Skeletal muscle satellite cell (primary cell): ENCODE measurements at regions not wholly inside any gene's neighbourhood (a gene's known extent, or its start where the extent isn't known, plus 50 kb on each side); places are given as distances from the start of the nearest gene placed in this dataset.

Experiments used
- H3K27me3 ChIP-seq: 2 replicates; pipeline ENCODE4 v1.7.0; 2013; ENCODE audit warnings: low read length; ENCODE audit not compliant: control insufficient read depth, insufficient read depth
- H3K36me3 ChIP-seq: 2 replicates; pipeline ENCODE4 v1.7.0; 2013; ENCODE audit warnings: mild to moderate bottlenecking, control low read depth, low read length; ENCODE audit not compliant: insufficient read depth
- H3K4me1 ChIP-seq: 2 replicates; pipeline ENCODE4 v1.7.0; 2013; ENCODE audit warnings: low read length; ENCODE audit not compliant: control insufficient read depth, insufficient read depth
- H3K4me2 ChIP-seq: 2 replicates; pipeline ENCODE4 v1.7.0; 2013; ENCODE audit warnings: mild to moderate bottlenecking, low read length
- H3K4me3 ChIP-seq: 2 replicates; pipeline ENCODE4 v1.7.0; 2013; ENCODE audit warnings: low read length
- H3K9ac ChIP-seq: 2 replicates; pipeline ENCODE4 v1.7.0; 2013; ENCODE audit warnings: mild to moderate bottlenecking, low read depth, low read length, moderate library complexity
- H3K9me3 ChIP-seq: replicated peaks from 2 replicates; pipeline ENCODE4 v1.7.0; 2013; ENCODE audit warnings: mild to moderate bottlenecking, control low read depth, low read length

DNA sequence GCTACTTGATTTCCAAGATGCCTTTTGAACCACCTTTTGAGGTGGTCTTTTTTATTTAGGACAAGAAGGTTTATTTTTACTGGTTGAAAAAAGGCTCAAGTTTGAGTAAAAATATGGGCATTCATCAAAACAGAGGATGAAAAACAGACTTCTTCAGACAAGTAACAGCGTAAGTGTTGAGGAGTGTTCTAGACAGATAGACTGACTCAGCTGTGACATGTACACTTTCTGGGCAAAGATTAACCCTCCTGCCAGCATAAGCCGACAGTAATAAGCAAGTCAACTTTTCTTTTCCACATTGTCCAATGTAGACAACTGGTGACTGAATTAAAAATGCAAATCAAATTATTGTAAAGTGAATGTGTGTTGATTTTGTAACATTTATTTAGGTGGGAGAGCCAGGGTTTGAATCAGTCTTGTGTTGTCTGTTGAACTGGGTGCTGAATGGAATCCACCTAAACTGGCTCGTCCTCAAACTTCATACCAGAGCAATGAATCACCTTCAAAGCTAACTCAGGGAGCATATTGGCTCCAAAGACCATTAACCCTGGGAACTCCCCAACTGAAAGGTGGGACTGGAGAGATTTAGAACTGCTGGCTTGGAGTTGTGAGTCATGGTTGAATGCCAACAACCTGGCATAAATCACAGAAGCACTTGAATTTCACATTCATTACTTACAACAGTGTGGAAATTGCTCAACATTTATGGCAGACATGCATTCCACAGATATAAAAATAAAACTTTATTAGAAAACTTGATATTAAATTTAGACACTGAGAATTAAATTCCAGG lies 377.0 kb downstream of the ETS1 start:
- H3K36me3 ChIP-seq, result no peaks in the 10 kb centered on the region
- no peak overlapping the region for H3K4me3 ChIP-seq
- peak overlapping the region; percentile 77 for H3K9ac ChIP-seq
- no peaks in the 10 kb centered on the region for H3K9me3 ChIP-seq
- H3K27me3 ChIP-seq, result no peaks in the 10 kb centered on the region
- peaks cover 52% of the 10 kb centered on the region for H3K4me1 ChIP-seq
- H3K4me2 ChIP-seq, result peak overlapping the region; percentile 52

DNA sequence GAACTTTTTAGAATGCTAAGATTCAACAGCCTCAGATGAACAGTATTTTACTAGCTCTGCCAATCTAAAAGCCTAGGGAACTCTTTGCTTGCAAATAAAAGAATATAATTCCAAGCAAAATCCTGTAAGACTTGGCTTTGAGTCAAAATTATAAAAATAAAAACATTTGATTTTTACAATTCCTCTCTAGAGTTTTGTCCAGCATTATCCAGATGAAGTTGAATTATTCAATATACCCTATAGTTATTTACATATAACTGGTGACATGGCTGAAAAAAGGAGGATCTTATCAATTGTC lies 378.3 kb downstream of the ETS1 start:
- Histone ChIP-seq H3K9ac (peak overlapping the region; percentile 77), H3K4me3 (peak overlapping the region; percentile 29), H3K9me3 (no peaks in the 10 kb centered on the region), H3K4me1 (peaks cover 52% of the 10 kb centered on the region), H3K4me2 (peak overlapping the region; percentile 74), H3K27me3 (no peaks in the 10 kb centered on the region), H3K36me3 (no peaks in the 10 kb centered on the region)

DNA sequence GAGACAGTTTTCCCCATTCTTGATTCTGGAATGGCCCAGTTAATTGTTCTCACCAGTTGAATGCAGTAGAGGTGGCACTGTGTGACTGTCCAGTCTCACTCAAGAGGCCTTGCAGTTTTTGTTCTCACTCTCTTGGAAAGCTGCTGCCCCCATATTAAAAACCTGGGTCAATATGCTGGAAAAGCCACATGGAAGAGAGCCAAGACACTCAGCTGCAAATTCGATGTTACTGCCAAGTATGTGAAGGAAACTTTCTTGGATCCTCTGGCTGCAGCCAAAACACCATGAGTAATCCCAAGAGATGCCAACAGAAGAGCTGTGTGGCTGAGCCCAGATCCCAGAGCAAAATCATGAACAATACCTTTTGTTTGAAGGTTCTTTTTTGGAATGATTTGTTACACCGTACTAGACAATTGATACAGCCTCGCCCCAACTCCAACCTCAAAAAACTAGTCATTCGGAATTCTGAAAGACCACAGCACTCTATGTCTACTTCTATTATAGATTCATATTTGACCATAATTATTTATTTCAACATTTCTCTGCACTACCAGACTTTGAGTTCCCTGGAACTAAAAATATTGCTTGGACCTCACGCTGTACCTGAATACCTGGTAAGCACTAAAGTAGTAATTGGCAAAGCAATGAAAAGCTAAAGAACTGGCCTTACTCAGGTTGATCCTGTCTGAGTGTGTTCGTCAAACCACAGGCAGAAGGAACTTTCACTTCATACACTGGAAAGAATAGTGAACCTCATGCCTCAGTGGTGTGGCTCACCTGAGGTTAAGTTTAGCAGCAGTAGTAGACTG lies 378.8 kb downstream of the ETS1 start:
- no peaks in the 10 kb centered on the region for H3K9me3 ChIP-seq
- H3K27me3 ChIP-seq, result no peaks in the 10 kb centered on the region
- H3K9ac ChIP-seq, result peak overlapping the region; percentile 77
- H3K36me3 ChIP-seq, result no peaks in the 10 kb centered on the region
- H3K4me1 ChIP-seq, result peaks cover 52% of the 10 kb centered on the region
- peak overlapping the region; percentile 29 for H3K4me3 ChIP-seq
- H3K4me2 ChIP-seq, result peak overlapping the region; percentile 74

DNA sequence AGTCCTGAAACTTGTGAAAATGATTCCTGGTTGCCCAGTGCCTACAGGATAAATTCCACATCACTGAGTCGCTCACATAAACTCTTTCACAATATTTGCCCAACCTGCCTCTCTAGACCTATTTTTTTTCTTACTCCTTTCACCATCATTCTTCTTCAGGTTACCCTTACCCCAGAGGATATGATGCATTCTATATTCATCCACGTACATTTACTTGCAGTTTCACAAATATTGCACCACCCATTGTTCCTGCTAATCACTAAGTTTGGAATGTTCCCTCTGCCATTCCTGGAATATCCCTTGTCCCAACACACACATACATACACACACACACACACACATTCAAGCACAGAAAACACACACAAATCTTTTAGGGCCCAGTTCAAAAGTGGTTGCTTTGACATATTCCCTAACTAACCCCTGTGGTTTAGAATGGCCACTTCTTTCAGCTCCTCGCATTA lies 379.5 kb downstream of the ETS1 start:
- H3K36me3 ChIP-seq, result no peaks in the 10 kb centered on the region
- H3K4me2 ChIP-seq, result peak overlapping the region; percentile 74
- peaks cover 52% of the 10 kb centered on the region for H3K4me1 ChIP-seq
- no peaks in the 10 kb centered on the region for H3K9me3 ChIP-seq
- no peaks in the 10 kb centered on the region for H3K27me3 ChIP-seq
- peak overlapping the region; percentile 23 for H3K4me3 ChIP-seq
- peak overlapping the region; percentile 77 for H3K9ac ChIP-seq

DNA sequence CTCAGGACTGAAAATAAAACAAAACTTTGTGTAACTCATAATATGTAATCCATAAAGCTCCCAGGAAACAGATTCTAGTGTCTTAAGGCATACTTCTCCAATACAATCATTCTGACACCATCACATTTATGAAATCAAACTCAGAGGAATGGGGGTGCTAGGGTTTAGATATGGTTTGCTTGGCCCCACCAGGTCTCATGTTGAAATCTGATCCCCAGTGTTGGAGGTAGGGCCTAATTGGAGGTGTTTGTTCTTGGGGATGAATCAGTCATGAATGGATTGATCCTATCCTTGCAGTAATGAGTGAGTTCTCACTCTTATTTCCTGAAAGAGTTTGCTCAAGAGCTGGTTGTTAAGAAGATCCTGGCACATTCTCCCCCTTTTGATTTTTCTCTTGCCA lies 380.9 kb downstream of the ETS1 start:
- Histone ChIP-seq H3K9ac (no peak overlapping the region), H3K4me2 (no peak overlapping the region), H3K4me1 (peaks cover 51% of the 10 kb centered on the region), H3K4me3 (no peak overlapping the region), H3K27me3 (no peaks in the 10 kb centered on the region), H3K36me3 (no peaks in the 10 kb centered on the region), H3K9me3 (no peaks in the 10 kb centered on the region)

DNA sequence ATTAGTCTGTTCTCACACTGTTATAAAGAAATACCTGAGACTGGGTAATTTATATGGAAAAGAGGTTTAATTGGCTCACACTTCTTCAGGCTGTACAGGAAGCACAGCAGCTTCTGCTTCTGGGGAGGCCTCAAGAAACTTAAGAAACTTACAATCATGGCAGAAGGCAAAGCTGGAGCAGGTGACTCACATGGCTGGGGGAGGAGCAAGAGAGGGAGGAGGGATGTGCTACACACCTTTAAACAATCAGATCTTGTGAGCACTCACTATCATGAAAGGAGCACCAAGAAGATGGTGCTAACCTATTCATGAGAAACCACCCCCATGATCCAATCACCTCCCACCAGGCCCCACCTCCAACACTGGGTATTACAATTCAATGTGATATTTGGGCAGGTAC lies 381.6 kb downstream of the ETS1 start:
- H3K9ac ChIP-seq, result no peak overlapping the region
- H3K27me3 ChIP-seq, result no peaks in the 10 kb centered on the region
- peaks cover 45% of the 10 kb centered on the region for H3K4me1 ChIP-seq
- no peaks in the 10 kb centered on the region for H3K36me3 ChIP-seq
- no peak overlapping the region for H3K4me2 ChIP-seq
- no peaks in the 10 kb centered on the region for H3K9me3 ChIP-seq
- no peak overlapping the region for H3K4me3 ChIP-seq

DNA sequence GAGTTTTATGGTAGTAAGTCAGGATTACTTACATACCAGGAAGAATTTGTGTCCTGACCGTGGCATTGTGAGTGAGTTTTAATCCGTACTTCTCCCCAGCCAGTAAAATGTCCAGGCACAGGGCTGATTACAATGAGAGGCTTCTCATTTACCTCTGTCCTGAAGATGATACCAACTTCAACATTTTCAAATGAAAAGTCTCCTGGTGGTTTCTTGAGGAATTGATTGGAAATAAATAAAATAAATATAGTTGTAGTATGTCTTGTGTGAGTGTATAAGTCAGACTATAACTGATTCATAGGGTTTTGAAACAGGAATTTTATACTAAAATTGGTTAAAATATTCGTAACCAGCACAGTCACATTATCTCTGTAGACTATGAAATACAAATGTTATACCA lies 382.5 kb downstream of the ETS1 start:
- Histone ChIP-seq H3K27me3 (no peaks in the 10 kb centered on the region), H3K9ac (no peak overlapping the region), H3K36me3 (no peaks in the 10 kb centered on the region), H3K4me1 (peaks cover 41% of the 10 kb centered on the region), H3K9me3 (no peaks in the 10 kb centered on the region), H3K4me2 (no peak overlapping the region), H3K4me3 (no peak overlapping the region)

DNA sequence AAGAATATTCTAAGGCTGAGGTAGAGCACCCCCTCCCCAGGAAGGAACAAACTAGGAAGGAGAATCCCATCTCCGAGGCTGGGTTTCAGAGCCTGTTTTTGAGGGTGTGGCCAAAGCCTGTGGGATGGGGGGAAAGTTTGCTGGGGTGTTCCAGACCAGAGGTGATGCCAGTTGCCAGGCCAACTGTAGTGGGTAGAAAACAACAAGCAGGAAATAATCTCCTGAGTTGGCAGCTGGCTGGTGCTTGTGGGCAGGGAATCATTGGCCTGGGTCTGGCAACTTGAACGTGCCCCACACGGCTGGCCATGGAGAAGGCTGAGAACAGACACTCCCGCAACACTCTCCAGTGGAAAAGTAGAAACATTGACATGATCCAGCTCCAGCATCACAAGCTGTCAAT lies 385.6 kb downstream of the ETS1 start:
- H3K27me3 ChIP-seq, result no peaks in the 10 kb centered on the region
- H3K4me3 ChIP-seq, result no peak overlapping the region
- H3K9me3 ChIP-seq, result no peaks in the 10 kb centered on the region
- peaks cover 11% of the 10 kb centered on the region for H3K4me1 ChIP-seq
- no peak overlapping the region for H3K4me2 ChIP-seq
- no peak overlapping the region for H3K9ac ChIP-seq
- no peaks in the 10 kb centered on the region for H3K36me3 ChIP-seq

DNA sequence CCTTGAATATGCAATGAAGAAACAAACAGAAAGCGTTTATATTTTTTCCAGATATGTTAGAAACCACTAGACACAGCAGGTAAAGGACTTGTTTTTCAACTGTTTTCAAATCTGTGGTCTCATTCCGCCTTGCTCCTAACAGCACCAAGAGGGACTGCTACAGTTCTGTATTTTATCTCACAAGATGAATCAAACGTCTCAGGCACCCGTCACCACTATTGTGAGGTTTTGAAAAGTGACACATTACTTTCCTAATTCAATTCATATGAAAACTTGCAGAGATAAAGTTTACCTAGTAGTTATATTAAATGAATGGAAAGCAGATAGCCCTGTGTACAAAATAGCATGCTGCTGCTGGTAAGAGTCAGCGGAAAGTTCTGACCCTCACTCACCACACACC lies 386.3 kb downstream of the ETS1 start:
- Histone ChIP-seq H3K27me3 (no peaks in the 10 kb centered on the region), H3K4me2 (no peak overlapping the region), H3K4me1 (peaks cover 4% of the 10 kb centered on the region), H3K9ac (no peak overlapping the region), H3K9me3 (no peaks in the 10 kb centered on the region), H3K36me3 (no peaks in the 10 kb centered on the region), H3K4me3 (no peak overlapping the region)

DNA sequence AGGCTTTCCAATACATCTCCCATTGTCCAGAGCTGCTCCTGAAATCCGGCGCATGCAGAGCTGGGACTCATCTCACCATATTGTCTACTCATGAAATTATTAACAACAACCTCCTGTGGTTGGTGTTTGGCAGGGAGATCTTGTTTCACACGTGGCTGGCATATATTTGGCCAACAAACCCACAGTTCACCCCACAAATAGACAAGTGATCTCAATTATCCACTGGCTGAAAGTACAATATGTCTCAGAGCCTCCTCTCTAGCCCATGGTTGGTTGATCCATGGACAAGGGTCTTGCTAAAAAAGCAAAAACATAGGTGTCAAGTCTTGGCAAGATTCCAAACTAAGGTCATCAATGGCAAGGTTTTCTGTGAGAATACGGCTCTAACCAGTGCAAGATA lies 386.9 kb downstream of the ETS1 start:
- no peaks in the 10 kb centered on the region for H3K36me3 ChIP-seq
- no peak overlapping the region for H3K9ac ChIP-seq
- H3K9me3 ChIP-seq, result no peaks in the 10 kb centered on the region
- no peak overlapping the region for H3K4me3 ChIP-seq
- H3K4me1 ChIP-seq, result peaks cover 4% of the 10 kb centered on the region
- H3K4me2 ChIP-seq, result no peak overlapping the region
- H3K27me3 ChIP-seq, result no peaks in the 10 kb centered on the region

DNA sequence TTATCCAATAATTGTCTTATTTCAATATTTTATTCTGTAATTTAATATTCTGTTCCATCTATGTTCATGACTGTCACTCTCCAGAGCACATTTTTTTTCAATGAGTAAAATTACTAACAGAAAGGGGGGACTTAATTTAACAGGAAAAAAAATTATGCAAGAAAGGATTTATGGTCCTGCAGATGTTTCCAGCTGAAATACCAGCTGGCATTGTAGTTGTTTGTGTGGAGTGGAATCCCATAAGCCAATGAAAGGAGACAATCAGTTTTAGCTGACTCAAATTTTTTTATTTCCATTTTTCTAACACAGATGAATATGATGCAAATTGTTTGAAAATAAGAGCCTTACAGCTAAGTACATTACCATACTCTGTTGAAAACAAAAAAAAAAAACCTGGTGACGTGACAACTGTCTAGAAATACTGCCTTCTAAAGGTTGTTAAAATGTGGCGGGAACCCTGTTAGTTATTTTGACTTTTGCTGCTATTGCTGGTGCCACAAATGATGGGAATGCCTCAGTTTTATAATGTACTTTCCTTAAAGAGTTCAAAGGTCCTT lies 389.1 kb downstream of the ETS1 start:
- no peak overlapping the region for H3K4me2 ChIP-seq
- peaks cover 13% of the 10 kb centered on the region for H3K4me1 ChIP-seq
- no peaks in the 10 kb centered on the region for H3K27me3 ChIP-seq
- H3K9me3 ChIP-seq, result no peaks in the 10 kb centered on the region
- no peaks in the 10 kb centered on the region for H3K36me3 ChIP-seq
- no peak overlapping the region for H3K9ac ChIP-seq
- H3K4me3 ChIP-seq, result no peak overlapping the region
